ENCODE measurements at regions not wholly inside any gene's neighbourhood (a gene's known extent, or its start where the extent isn't known, plus 50 kb on each side); places are given as distances from the start of the nearest gene placed in this dataset.
"Not testable (repeated sequence)": the region's sequence is repeated elsewhere in the genome, so short reads cannot be mapped to it uniquely, and the experiment has no call there.

DNA sequence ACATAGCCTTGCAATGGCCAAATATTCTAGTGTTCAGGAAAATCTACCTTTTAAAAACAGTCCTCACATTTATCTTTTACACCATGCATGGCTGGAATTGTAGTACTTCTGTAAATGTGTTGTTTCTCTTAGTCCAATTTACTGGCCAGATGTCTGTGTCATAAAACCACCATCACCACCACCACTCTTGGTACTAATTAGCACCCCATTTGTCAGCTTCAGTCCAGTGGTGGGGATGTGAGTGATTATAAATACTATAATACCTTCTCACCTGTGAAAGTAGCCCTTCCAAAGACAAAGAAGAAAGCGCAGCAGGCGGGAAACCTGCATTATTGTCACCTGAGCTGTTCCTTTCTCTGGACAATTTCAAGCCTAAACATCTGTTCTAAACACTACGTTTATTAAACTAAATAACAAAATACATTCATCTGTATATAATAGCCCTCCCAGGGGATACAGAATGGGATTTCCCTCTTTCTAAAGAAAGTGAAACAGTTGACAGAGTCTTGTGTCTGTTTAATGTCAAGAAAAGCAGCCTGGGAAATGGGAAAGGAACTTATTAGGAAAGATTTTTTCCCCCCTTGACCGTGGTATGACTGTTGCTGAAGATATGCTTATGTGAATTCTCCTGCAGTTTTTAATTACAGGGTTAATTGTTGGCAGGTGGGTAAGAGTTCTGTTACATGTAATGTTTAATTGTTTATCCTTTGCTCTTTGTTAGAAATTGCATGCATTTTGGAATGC is 144.5 kb upstream of the NUDT12 start:
- DNase-seq, result no peak
- Mint-ChIP-seq H3K36me3 (ENCODE audit: insufficient read depth in 2 of 2) (peaks cover 0 to 3% of the 10 kb centered on the region in 2 donors), H3K27me3 (ENCODE audit: low read depth) (no peaks in the 10 kb centered on the region), H3K9me3 (peaks cover 0 to 2% of the 10 kb centered on the region in 2 donors), H3K4me3 (no peak overlapping the region), H3K4me1 (ENCODE audit: low read depth) (no peaks in the 10 kb centered on the region), H3K27ac (no peak overlapping the region)
- ATAC-seq (replicated peaks in 1 of 2), result no peak

DNA sequence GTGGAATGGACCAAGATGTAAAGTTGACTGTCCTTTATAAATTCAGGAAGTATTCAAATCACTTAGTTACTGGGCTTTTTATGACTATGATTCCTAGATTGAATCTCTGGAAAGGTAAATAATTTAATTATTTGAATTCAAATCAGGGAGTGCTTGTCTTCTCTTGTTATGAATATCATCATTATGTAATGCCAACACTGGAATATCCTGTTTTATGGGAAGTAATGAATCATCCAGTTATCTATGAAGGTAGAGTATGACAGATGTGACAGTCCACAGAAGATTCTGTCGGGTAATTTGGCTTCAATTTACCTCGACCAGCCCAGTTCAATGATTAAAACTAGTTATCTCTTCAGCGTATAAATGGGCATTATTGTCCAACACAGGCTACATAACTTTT is 141.0 kb upstream of the NUDT12 start:
- Mint-ChIP-seq H3K36me3 (ENCODE audit: insufficient read depth in 2 of 2) (peaks cover 0 to 3% of the 10 kb centered on the region in 2 donors), H3K27ac (no peak overlapping the region), H3K9me3 (peaks cover 2 to 3% of the 10 kb centered on the region in 2 donors), H3K4me3 (no peak overlapping the region), H3K4me1 (ENCODE audit: low read depth) (no peaks in the 10 kb centered on the region), H3K27me3 (ENCODE audit: low read depth) (no peaks in the 10 kb centered on the region)
- DNase-seq, result no peak
- ATAC-seq (replicated peaks in 1 of 2), result no peak

DNA sequence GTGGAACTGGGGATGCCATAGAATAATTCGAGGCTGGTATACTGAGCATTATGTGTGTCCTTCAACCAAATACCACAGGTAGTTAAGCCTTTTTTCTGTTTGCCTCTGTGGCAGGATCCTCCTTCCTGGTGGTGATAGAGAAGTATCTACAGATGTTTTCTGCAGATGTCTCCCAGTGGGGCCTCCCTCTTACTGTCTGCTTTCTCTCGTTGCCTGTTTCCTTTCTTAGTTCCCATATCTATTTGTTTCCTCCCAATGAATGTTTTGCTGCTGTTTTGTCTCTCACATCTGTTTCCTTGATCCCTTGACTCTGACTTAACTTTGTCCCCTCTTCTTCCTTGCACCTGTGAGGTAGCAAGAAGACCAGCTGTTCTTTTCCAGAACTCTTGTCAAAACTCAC is 130.9 kb upstream of the NUDT12 start:
- Mint-ChIP-seq H3K27me3 (ENCODE audit: low read depth) (no peaks in the 10 kb centered on the region), H3K9me3 (peaks cover 3 to 5% of the 10 kb centered on the region in 2 donors), H3K36me3 (ENCODE audit: insufficient read depth in 2 of 2) (no peaks in the 10 kb centered on the region), H3K4me3 (no peak overlapping the region), H3K4me1 (ENCODE audit: low read depth) (no peaks in the 10 kb centered on the region), H3K27ac (no peak overlapping the region)
- DNase-seq, result no peak
- ATAC-seq (replicated peaks in 1 of 2), result no peak

DNA sequence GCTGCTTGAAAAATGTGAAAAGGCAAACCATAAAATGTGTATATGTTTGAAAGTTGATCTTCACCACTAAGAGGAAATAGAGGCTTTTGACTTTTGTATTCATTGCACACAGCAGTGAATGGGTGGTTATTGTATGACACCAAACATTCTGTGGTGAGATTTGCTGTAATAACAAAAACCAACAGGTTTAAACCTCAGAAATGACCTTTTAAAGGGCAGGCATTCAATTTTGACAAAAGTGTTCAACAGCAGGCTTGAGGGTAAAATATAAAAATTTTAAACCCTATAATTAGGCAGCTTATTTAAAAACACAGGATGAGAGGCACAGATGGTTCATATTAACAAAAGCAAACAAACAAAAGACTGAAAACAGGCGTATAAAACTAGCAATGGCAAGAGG is 128.1 kb upstream of the NUDT12 start:
- H3K9me3 Mint-ChIP-seq, result no peaks in the 10 kb centered on the region
- ATAC-seq (replicated peaks in 1 of 2), result no peak
- H3K27me3 Mint-ChIP-seq (ENCODE audit: low read depth), result no peaks in the 10 kb centered on the region
- H3K4me1 Mint-ChIP-seq (ENCODE audit: low read depth), result no peaks in the 10 kb centered on the region
- DNase-seq, result no peak
- H3K4me3 Mint-ChIP-seq, result no peak overlapping the region
- no peaks in the 10 kb centered on the region for H3K36me3 Mint-ChIP-seq (ENCODE audit: insufficient read depth in 2 of 2)
- no peak overlapping the region for H3K27ac Mint-ChIP-seq

DNA sequence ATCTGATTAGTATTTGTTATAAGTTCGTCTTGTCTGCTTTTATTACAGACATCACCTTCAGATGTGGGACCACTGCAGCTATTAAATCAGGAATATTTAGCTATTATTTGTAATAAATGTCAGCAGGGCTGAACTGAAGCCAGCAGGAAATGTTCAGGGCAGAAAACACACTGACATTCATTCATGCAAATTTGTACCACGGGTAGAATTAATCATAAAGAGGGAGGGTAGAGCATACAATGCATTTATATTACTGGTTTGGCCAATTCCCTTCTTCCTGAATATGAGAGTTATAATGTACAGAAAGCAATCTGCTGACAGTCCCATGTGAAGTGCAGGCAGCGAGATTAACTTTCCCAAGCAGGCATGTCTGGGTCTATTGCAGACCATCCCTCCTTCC is 117.3 kb upstream of the NUDT12 start:
- Mint-ChIP-seq H3K9me3 (peaks cover 2 to 4% of the 10 kb centered on the region in 2 donors), H3K4me3 (no peak overlapping the region), H3K27me3 (ENCODE audit: low read depth) (no peaks in the 10 kb centered on the region), H3K36me3 (ENCODE audit: insufficient read depth in 2 of 2) (peaks cover 0 to 2% of the 10 kb centered on the region in 2 donors), H3K4me1 (ENCODE audit: low read depth) (no peaks in the 10 kb centered on the region), H3K27ac (no peak overlapping the region)
- DNase-seq (no peak), ATAC-seq (replicated peaks in 1 of 2) (no peak)

DNA sequence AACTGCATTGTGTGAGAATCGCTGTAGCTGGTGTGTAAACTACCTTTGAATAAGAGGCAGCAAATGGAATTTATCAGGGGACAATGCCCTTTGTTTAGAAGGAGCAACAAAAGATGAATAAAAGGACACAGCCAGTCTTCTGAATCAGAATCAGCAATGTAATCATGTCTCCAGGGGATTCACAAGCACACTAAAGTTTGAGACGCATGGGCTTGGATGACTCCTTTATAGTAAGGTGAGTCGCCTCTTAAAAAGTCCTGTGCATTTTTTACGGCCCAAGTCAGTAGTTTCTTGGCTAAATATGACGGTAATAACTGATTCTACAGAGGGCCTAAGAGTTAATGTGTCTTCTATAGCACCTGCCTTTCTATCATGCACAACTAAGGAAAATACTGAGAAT is 113.6 kb upstream of the NUDT12 start:
- H3K27me3 Mint-ChIP-seq (ENCODE audit: low read depth); H3K4me1 Mint-ChIP-seq (ENCODE audit: low read depth); H3K9me3 Mint-ChIP-seq; H3K27ac Mint-ChIP-seq; H3K4me3 Mint-ChIP-seq; DNase-seq; H3K36me3 Mint-ChIP-seq (ENCODE audit: insufficient read depth in 2 of 2); ATAC-seq (replicated peaks in 1 of 2): not testable (repeated sequence)

DNA sequence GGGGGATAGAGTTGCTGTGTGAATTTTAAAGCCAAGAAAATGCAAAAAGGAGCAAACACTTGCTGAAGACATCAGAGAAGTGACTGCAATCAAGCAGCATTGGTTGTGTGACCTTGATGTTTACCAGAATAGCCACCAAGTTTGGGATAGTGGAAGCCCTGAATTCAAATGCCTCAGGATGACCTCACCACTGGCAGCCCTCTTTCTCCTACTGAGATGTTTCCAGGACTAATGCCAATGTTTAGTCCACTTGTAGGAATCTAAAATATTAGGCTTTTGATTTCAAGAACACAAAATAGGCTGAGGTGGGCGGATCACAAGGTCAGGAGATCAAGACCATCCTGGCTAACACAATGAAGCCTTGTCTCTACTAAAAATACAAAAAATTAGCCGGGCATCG is 112.2 kb upstream of the NUDT12 start:
- Mint-ChIP-seq H3K9me3 (peaks cover 0 to 2% of the 10 kb centered on the region in 2 donors), H3K27me3 (ENCODE audit: low read depth) (no peaks in the 10 kb centered on the region), H3K4me1 (ENCODE audit: low read depth) (no peaks in the 10 kb centered on the region), H3K36me3 (ENCODE audit: insufficient read depth in 2 of 2) (no peaks in the 10 kb centered on the region), H3K4me3 (no peak overlapping the region), H3K27ac (no peak overlapping the region)
- DNase-seq, result no peak
- no peak for ATAC-seq (replicated peaks in 1 of 2)

DNA sequence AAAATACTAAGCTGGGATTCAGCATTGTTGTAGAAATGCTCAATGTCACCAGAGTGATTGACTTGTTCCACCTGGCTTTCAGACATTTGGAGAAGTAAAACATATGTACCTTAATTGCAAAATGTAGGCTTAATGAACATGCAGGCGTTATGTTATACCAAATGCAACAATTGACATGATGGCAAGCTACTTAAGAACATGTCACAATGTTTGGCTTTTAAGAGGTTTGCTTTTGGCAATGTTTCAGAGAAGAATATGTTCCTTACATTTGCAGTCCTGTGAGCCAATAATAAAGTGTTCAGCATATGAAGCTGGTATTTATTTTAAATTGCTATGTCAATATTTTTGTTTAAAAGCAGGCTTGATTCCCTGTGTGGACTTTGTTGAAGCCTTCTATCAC is 111.7 kb upstream of the NUDT12 start:
- Mint-ChIP-seq H3K9me3 (peaks cover 0 to 2% of the 10 kb centered on the region in 2 donors), H3K36me3 (ENCODE audit: insufficient read depth in 2 of 2) (no peaks in the 10 kb centered on the region), H3K27ac (no peak overlapping the region), H3K4me3 (no peak overlapping the region), H3K4me1 (ENCODE audit: low read depth) (no peaks in the 10 kb centered on the region), H3K27me3 (ENCODE audit: low read depth) (no peaks in the 10 kb centered on the region)
- DNase-seq (no peak), ATAC-seq (replicated peaks in 1 of 2) (no peak)

DNA sequence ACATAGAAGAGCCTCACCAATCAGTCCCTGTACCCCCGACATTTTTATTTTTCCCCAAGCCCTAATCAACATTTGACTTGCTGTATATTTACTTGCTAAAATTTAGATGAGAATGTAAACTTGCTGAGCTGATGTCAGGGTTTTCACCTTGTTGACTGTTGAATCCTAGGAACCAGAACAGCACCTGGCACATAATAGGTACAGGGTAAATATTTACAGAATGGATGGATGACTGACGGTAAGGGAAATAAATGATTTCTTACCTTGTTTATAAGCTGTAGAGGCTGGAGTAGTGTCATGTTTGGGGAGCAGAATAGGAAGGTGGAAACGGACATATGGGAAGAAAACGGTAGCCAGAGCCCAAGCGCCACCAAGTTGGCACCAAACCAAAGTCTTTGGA is 107.0 kb upstream of the NUDT12 start:
- ATAC-seq (replicated peaks in 1 of 2), result no peak
- H3K27ac Mint-ChIP-seq, result no peak overlapping the region

DNA sequence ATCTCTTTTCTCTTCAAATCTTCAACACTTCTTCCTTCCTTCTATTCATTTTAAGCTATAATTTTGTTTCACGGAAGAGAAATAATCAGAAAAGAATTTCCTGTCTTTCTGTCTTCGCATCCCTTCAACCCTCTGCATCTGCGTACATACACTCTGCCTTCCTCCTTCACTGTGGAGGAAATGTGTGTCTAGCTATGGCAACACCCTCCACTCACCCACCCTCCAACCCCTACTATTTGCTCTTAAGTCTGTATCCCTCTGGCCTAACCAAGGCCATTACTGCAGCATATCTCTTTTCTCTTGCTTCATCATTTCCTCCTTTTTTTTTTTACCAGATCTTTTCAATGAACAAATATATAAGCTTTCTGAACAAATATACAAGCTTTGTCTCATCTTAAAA is 105.7 kb upstream of the NUDT12 start:
- Mint-ChIP-seq H3K9me3 (peaks cover 4 to 5% of the 10 kb centered on the region in 2 donors), H3K4me3 (no peak overlapping the region), H3K36me3 (ENCODE audit: insufficient read depth in 2 of 2) (no peaks in the 10 kb centered on the region), H3K27ac (no peak overlapping the region), H3K4me1 (ENCODE audit: low read depth) (no peaks in the 10 kb centered on the region), H3K27me3 (ENCODE audit: low read depth) (no peaks in the 10 kb centered on the region)
- ATAC-seq (replicated peaks in 1 of 2) (no peak), DNase-seq (no peak)

More for the DNA sequence above, 107.0 kb upstream of the NUDT12 start:
- DNase-seq, result no peak
- H3K4me3 Mint-ChIP-seq, result no peak overlapping the region
- no peaks in the 10 kb centered on the region for H3K4me1 Mint-ChIP-seq (ENCODE audit: low read depth)
- H3K36me3 Mint-ChIP-seq (ENCODE audit: insufficient read depth in 2 of 2), result no peaks in the 10 kb centered on the region
- H3K27me3 Mint-ChIP-seq (ENCODE audit: low read depth), result no peaks in the 10 kb centered on the region
- peaks cover 3 to 4% of the 10 kb centered on the region in 2 donors for H3K9me3 Mint-ChIP-seq

DNA sequence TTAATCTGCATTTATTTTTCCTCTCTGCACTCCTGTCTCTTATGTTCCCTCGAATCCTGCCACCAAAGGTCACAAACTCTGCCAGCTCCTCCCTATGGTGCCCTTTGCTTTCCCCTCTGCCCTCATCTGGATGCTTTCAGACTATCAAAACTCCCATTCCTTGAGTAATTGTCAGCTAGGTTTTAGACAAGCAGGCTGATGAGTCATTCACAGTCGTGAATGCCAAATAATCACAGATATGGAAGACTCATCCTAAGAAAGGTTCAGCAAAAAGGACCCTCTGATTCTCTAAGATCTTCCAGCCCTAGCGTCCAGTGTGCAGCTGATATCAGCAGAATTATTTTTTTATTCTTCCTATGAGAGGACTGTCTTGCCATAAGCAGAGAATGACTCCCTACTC is 104.5 kb upstream of the NUDT12 start:
- peaks cover 6 to 10% of the 10 kb centered on the region in 2 donors for H3K9me3 Mint-ChIP-seq
- no peak overlapping the region for H3K27ac Mint-ChIP-seq
- peaks cover 0 to 6% of the 10 kb centered on the region in 2 donors for H3K36me3 Mint-ChIP-seq (ENCODE audit: insufficient read depth in 2 of 2)
- no peaks in the 10 kb centered on the region for H3K27me3 Mint-ChIP-seq (ENCODE audit: low read depth)
- DNase-seq (no peak), ATAC-seq (replicated peaks in 1 of 2) (no peak)
- no peak overlapping the region for H3K4me3 Mint-ChIP-seq
- no peaks in the 10 kb centered on the region for H3K4me1 Mint-ChIP-seq (ENCODE audit: low read depth)

DNA sequence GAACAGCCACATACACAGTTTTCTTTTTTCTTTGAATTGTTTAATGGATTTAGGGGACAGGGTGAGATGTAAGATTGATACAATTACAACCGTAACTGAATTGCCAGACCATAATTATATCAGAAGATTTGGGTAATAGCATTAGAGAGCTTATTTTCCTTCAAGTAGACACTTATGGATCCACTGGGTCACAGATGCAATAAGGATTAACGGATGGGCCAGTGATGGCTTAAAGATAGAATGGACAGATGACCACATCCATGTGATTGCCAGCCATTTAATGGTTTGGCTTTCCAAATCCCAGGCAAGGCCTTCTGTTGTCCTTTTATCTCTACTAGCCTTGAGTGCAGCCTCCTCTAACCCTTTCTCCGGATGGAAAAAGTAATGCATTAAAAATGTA is 94.7 kb upstream of the NUDT12 start:
- peaks cover 2 to 7% of the 10 kb centered on the region in 2 donors for H3K9me3 Mint-ChIP-seq
- H3K27ac Mint-ChIP-seq, result no peak overlapping the region
- H3K4me3 Mint-ChIP-seq, result no peak overlapping the region
- no peaks in the 10 kb centered on the region for H3K27me3 Mint-ChIP-seq (ENCODE audit: low read depth)
- DNase-seq, result no peak
- ATAC-seq (replicated peaks in 1 of 2), result no peak
- no peaks in the 10 kb centered on the region for H3K36me3 Mint-ChIP-seq (ENCODE audit: insufficient read depth in 2 of 2)
- no peaks in the 10 kb centered on the region for H3K4me1 Mint-ChIP-seq (ENCODE audit: low read depth)

DNA sequence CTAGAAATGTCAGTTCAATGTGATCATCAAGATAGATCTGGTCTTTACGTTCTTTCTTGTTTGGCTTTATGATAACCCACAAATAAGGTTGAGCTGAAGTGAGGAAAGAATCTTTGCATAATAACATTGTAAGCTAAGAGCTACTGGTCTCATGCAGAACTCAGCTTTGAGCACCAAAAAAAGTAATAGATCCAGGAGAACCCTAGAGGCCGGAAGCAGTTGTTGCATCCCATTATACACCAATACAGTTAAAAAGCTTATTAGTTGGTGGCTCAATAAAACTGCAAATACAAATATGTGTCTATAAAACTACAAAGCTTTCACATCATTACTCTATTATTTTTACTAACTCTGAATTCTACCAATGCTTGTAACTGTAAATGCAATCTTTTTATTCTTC is 85.5 kb upstream of the NUDT12 start:
- Mint-ChIP-seq H3K27me3 (ENCODE audit: low read depth) (no peaks in the 10 kb centered on the region), H3K27ac (no peak overlapping the region), H3K4me3 (no peak overlapping the region), H3K36me3 (ENCODE audit: insufficient read depth in 2 of 2) (no peaks in the 10 kb centered on the region), H3K4me1 (ENCODE audit: low read depth) (no peaks in the 10 kb centered on the region), H3K9me3 (peaks cover 0 to 2% of the 10 kb centered on the region in 2 donors)
- DNase-seq (no peak), ATAC-seq (replicated peaks in 1 of 2) (no peak)

Data from activated T-cell treated with anti-CD3 and anti-CD28 coated beads, Interleukin-2, amount 50 U/mL, for 72 hours (primary cell).